Esophagus squamous epithelium (tissue), 4 donors: ENCODE measurements at regions not wholly inside any gene's neighbourhood (a gene's known extent, or its start where the extent isn't known, plus 50 kb on each side); places are given as distances from the start of the nearest gene placed in this dataset.

Experiments used
- CTCF ChIP-seq, 6 experiments: fragments of 450-650 bp in 4 of 6; fragments of 200-600 bp in 2 of 6; sonication (generic) in 2 of 6; IDR thresholded peaks; one replicate each; pipeline ENCODE4 v1.5.1; 2016 to 2019; ENCODE audit warnings: antibody characterized with exemption in 6 of 6, mild to moderate bottlenecking in 4 of 6, moderate library complexity in 4 of 6
- POLR2A ChIP-seq, 4 donors: fragments of 450-650 bp; IDR thresholded peaks; one replicate each; pipeline ENCODE4 v1.6.1; 2017; ENCODE audit warnings: antibody characterized with exemption in 4 of 4, mild to moderate bottlenecking in 4 of 4, moderate library complexity in 3 of 4

GRCh38 chr17:36707904-36708303 is 106.5 kb downstream of the MRM1 start:
- TF ChIP-seq CTCF (IDR thresholded peaks at IDR 0.05) (no peak), POLR2A (IDR thresholded peaks at IDR 0.05) (no peak)
